Ascending aorta (tissue), 2 donors: ENCODE measurements at regions not wholly inside any gene's neighbourhood (a gene's known extent, or its start where the extent isn't known, plus 50 kb on each side); places are given as distances from the start of the nearest gene placed in this dataset.

Source experiments
- DNase-seq, 2 donors: peaks; one replicate each; pipeline ENCODE4 v3.0.0-alpha.2; 2019; ENCODE audit warnings: low spot score in 2 of 2
- H3K27ac ChIP-seq, 2 donors: fragments of 200-600 bp; sonication (generic); one replicate each; pipeline ENCODE4 v1.5.1; 2016 to 2017; ENCODE audit warnings: mild to moderate bottlenecking in 1 of 2
- H3K27me3 ChIP-seq: fragments of 200-600 bp; sonication (generic); one replicate; pipeline ENCODE4 v1.5.1; 2017
- H3K36me3 ChIP-seq, 2 donors: fragments of 200-600 bp; sonication (generic); one replicate each; pipeline ENCODE4 v1.5.1; 2016
- H3K4me1 ChIP-seq, 2 donors: fragments of 200-600 bp; sonication (generic); one replicate each; pipeline ENCODE4 v1.5.1; 2016 to 2017; ENCODE audit warnings: mild to moderate bottlenecking in 1 of 2
- H3K4me3 ChIP-seq, 2 donors: fragments of 200-600 bp; sonication (generic); one replicate each; pipeline ENCODE4 v1.5.1; 2016 to 2017; ENCODE audit warnings: mild to moderate bottlenecking in 1 of 2
- H3K9me3 ChIP-seq, 2 donors: fragments of 200-600 bp; sonication (generic); one replicate each; pipeline ENCODE4 v1.5.1; 2016
- intact Hi-C: fragments of 100-400 bp; cut with DNase I; formaldehyde crosslinking; loops from one replicate; pipeline ENCODE4 v1.15.1; 2023
- TF ChIP-seq, protein P1 (sequence below), 3 experiments: fragments of 200-600 bp in 2 of 3; fragments of 450-650 bp in 1 of 3; sonication (generic) in 2 of 3; IDR thresholded peaks; one replicate each; pipeline ENCODE4 v1.5.1; 2016 to 2019; ENCODE audit warnings: antibody characterized with exemption in 3 of 3, mild to moderate bottlenecking in 1 of 3, moderate library complexity in 1 of 3

DNA sequence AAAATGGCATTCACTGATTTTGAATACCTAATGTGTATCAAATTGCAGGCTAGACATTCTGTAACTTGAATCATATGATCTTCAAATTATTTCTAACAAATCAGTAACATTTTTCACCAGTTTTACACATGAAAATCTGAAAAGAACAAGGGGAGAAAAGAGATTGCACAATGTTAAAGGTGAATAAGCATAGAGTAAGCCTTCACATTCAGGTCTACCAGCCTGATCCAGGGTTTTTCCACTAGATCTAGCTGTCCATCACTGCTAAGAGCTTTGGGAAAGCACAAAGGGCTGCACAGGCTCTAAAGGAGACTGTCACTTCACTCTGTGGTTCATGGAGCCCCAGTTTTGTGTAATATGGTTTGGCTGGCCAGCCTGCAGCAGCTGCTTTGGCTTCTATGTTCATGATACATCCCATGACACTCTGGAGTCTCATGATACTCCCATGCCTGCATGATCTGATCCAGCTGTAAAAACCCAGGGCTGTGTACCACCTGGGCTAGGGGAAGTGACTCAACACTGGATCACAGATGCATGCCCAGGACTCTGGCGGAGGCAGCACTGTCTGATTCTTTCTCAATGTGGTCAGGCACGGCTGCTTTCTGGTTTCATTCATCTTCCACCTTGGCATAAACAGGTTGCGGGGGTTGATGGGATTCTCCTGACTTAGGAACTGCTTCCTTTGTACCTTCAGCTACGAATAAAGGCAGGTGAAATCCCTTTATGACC lies 859.7 kb downstream of the GALC start:
- H3K27ac ChIP-seq = no peak overlapping the region
- no peaks in the 10 kb centered on the region for H3K36me3 ChIP-seq
- TF ChIP-seq, protein P1, sequence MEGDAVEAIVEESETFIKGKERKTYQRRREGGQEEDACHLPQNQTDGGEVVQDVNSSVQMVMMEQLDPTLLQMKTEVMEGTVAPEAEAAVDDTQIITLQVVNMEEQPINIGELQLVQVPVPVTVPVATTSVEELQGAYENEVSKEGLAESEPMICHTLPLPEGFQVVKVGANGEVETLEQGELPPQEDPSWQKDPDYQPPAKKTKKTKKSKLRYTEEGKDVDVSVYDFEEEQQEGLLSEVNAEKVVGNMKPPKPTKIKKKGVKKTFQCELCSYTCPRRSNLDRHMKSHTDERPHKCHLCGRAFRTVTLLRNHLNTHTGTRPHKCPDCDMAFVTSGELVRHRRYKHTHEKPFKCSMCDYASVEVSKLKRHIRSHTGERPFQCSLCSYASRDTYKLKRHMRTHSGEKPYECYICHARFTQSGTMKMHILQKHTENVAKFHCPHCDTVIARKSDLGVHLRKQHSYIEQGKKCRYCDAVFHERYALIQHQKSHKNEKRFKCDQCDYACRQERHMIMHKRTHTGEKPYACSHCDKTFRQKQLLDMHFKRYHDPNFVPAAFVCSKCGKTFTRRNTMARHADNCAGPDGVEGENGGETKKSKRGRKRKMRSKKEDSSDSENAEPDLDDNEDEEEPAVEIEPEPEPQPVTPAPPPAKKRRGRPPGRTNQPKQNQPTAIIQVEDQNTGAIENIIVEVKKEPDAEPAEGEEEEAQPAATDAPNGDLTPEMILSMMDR (IDR thresholded peaks at IDR 0.05) = no peak
- H3K4me3 ChIP-seq = no peak overlapping the region
- H3K4me1 ChIP-seq = no peaks in the 10 kb centered on the region
- no peaks in the 10 kb centered on the region for H3K27me3 ChIP-seq
- no peak for DNase-seq
- intact Hi-C loops = no loop called here
- H3K9me3 ChIP-seq = no peaks in the 10 kb centered on the region

DNA sequence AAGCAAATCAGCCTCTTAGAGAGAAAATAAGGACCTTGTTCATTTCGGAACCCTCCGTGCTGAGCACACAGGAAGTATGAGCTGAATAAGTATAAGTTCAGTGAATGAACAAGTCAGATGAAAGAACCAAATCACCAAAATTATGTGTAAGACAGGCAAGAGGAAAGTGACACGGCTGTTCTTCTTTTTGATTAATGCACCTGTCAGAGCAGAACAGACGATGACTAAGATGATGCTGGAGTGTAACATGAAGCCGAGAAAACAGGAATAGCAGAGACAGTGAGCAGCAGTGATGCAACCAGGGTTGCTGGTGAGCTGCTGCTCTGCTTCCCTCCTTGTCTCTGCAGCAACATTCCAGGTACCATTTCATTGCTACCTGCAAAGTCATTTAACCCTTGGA lies 861.1 kb downstream of the GALC start:
- H3K27ac ChIP-seq = no peak overlapping the region
- TF ChIP-seq, protein P1 (IDR thresholded peaks at IDR 0.05) = no peak
- H3K27me3 ChIP-seq = no peaks in the 10 kb centered on the region
- DNase-seq = no peak
- H3K9me3 ChIP-seq = no peaks in the 10 kb centered on the region
- H3K36me3 ChIP-seq = no peaks in the 10 kb centered on the region
- H3K4me3 ChIP-seq = no peak overlapping the region
- intact Hi-C loops = no loop called here
- no peaks in the 10 kb centered on the region for H3K4me1 ChIP-seq

DNA sequence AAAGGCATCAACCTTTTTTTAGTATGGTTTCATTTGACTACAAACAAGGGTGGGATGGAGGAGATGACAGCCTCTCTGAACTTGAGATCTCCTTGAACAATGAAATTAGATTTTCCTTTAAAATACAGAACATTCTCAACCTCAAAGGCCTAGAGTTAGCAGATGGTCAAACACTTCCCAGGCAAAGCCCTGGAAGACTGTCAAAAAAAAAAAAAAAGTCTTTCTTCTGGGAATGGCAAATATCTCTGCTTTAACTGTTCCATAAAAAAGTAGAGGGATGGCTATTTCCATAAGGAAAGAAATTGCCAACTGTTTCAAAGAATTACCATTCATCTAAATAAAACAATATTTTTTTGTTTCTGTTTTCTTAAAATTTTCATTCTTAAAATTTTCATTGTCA lies 870.8 kb downstream of the GALC start:
- H3K27ac ChIP-seq = no peak overlapping the region
- TF ChIP-seq, protein P1 (IDR thresholded peaks at IDR 0.05) = no peak
- intact Hi-C loops = no loop called here
- no peak overlapping the region for H3K4me3 ChIP-seq
- no peaks in the 10 kb centered on the region for H3K9me3 ChIP-seq
- H3K4me1 ChIP-seq = no peaks in the 10 kb centered on the region
- no peak for DNase-seq
- no peaks in the 10 kb centered on the region for H3K36me3 ChIP-seq
- H3K27me3 ChIP-seq = no peaks in the 10 kb centered on the region

DNA sequence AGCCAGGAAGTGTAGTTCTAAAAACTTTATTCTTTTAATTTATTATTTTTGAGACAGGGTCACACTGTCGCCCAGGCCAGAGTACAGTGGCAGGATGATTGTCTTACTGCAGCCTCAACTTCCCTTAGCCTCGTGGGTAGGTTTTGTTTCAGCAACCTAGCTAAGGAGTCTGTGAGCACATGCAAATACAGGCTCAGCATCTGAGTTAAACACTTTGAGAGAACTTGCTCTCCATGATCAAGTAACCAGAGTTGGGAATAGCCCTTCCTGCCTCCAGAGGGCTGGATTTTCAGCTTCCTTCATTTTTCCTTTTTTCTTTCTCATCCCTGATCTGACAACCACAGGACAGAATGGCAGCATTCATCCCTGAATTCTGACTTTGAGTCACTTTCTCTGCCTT lies 871.3 kb downstream of the GALC start:
- Histone ChIP-seq H3K27ac (no peak overlapping the region), H3K36me3 (no peaks in the 10 kb centered on the region), H3K4me1 (no peaks in the 10 kb centered on the region), H3K4me3 (no peak overlapping the region), H3K27me3 (no peaks in the 10 kb centered on the region), H3K9me3 (no peaks in the 10 kb centered on the region)
- intact Hi-C loops = no loop called here
- TF ChIP-seq, protein P1 (IDR thresholded peaks at IDR 0.05) = no peak
- no peak for DNase-seq

DNA sequence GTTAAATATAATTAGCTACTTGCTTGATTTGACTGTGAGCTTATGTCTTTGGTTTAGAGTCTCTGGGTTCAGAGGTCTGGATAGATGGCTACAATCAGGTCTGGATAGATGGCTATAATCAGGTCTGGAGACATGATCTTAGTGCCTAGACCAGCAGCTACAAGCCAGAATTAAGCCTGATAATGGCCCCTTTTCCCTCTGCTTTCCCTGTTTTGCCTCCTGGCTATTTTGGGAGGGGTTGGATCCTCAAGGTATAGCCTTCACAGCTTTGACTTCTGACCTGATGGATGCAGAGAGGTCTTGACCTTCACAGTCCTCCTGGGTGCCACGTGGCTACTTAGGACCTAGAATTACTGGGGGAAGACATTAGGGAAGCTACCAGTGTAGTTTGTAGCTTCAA lies 877.7 kb downstream of the GALC start:
- H3K27ac ChIP-seq = no peak overlapping the region
- TF ChIP-seq, protein P1 (IDR thresholded peaks at IDR 0.05) = no peak

DNA sequence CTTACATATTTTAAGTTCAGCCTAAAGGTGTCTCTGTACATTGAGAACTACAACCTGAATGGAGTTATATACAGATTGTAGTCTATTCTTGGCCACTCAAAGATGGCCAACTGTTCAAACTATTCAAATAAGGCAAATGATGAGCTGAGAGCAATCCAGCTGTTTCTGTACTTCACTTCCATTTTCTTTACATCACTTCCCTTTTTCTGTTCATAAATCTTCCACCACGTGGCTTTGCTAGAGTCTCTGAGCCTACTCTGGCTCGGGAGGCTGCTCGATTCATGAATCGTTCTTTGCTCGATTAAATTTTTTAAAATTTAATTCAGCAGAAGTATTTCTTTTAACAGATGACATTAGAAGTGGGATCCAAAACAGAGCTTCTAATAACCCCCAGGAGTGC lies 879.7 kb downstream of the GALC start:
- no peaks in the 10 kb centered on the region for H3K4me1 ChIP-seq

More for the DNA sequence above, 877.7 kb downstream of the GALC start:
- H3K4me3 ChIP-seq = no peak overlapping the region
- intact Hi-C loops = no loop called here
- no peaks in the 10 kb centered on the region for H3K27me3 ChIP-seq
- no peaks in the 10 kb centered on the region for H3K4me1 ChIP-seq
- no peaks in the 10 kb centered on the region for H3K36me3 ChIP-seq
- no peak for DNase-seq
- H3K9me3 ChIP-seq = no peaks in the 10 kb centered on the region

More for the DNA sequence above, 879.7 kb downstream of the GALC start:
- TF ChIP-seq, protein P1 (IDR thresholded peaks at IDR 0.05) = no peak
- Histone ChIP-seq H3K27me3 (no peaks in the 10 kb centered on the region), H3K27ac (no peak overlapping the region), H3K9me3 (no peaks in the 10 kb centered on the region), H3K36me3 (no peaks in the 10 kb centered on the region), H3K4me3 (no peak overlapping the region)
- intact Hi-C loops = no loop called here
- DNase-seq = no peak
